K562 (cell line): ENCODE measurements at regions not wholly inside any gene's neighbourhood (a gene's known extent, or its start where the extent isn't known, plus 50 kb on each side); places are given as distances from the start of the nearest gene placed in this dataset.

Source experiments
- ATAC-seq: fragments of 200-7000 bp; cut with Tn5 transposase; 3 replicates; pipeline ENCODE4 v1.9.1; 2020; ENCODE audit warnings: moderate library complexity
- BruUV-seq: library from RNA; stranded (reverse); fragments of 400-500 nt; replicated peaks from 2 replicates; lab custom pipeline; 2021; lab: Mats Ljungman, UMichigan
- CTCF ChIA-PET: fragments of 300-600 bp; formaldehyde crosslinking; extraction: SDS; loops from one replicate; lab custom pipeline; 2021; ENCODE audit warnings: low intra/inter-chr PET ratio; lab: Yijun Ruan, JAX
- POLR2A ChIA-PET: fragments of 300-600, 350-650 bp; sonication (Branson Sonifier 250); formaldehyde crosslinking; extraction: SDS; loops from one replicate; lab custom pipeline; 2021; ENCODE audit warnings: antibody characterized with exemption, inconsistent platforms; lab: Yijun Ruan, JAX
- DNase-seq, 4 experiments: peaks; one replicate each; pipeline versions ENCODE4 v3.0.0 to v3.0.0-alpha.2; 2011 to 2018; ENCODE audit warnings: low spot score in 3 of 4, mixed read lengths in 3 of 4; ENCODE audit errors: extremely low read depth in 1 of 4
- FAIRE-seq: peaks from 2 replicates; lab custom pipeline; 2011; peaks lifted over from hg19 to GRCh38; lab: Jason Lieb, UNC
- H2AFZ ChIP-seq: 2 replicates; pipeline ENCODE4 v1.6.0; 2011; ENCODE audit warnings: low read depth, low read length, control low read depth, inconsistent platforms
- H3K27ac ChIP-seq: fragments of 200-600 bp; 3 replicates; pipeline ENCODE4 v1.8.0; 2011; ENCODE audit warnings: low read depth, mild to moderate bottlenecking, control low read depth, inconsistent platforms, low read length, moderate library complexity, mixed read lengths; ENCODE audit errors: extremely low read depth
- H3K27me3 ChIP-seq, 2 experiments: fragments of 300-600 bp in 1 of 2; 2 replicates in 1 of 2; 3 replicates in 1 of 2; pipeline versions ENCODE4 v1.6.0 to v1.8.0; 2011; ENCODE audit warnings: inconsistent platforms in 2 of 2, low read length in 2 of 2, mild to moderate bottlenecking in 1 of 2, mixed read lengths in 1 of 2, moderate library complexity in 1 of 2; ENCODE audit not compliant: control insufficient read depth in 2 of 2, insufficient read depth in 2 of 2
- H3K36me3 ChIP-seq: fragments of 300-600 bp; 3 replicates; pipeline ENCODE4 v1.8.0; 2011; ENCODE audit warnings: mild to moderate bottlenecking, low read length, inconsistent platforms; ENCODE audit not compliant: control insufficient read depth, insufficient read depth
- H3K4me1 ChIP-seq, 2 experiments: fragments of 200-600 bp in 1 of 2; replicated peaks in 1 of 2; 2 replicates in 1 of 2; 3 replicates in 1 of 2; pipeline versions ENCODE4 v1.5.1 to v1.8.0; 2011; ENCODE audit warnings: inconsistent platforms in 2 of 2, low read length in 2 of 2, mild to moderate bottlenecking in 1 of 2, mixed read lengths in 1 of 2, moderate library complexity in 1 of 2; ENCODE audit not compliant: control insufficient read depth in 2 of 2, insufficient read depth in 2 of 2
- H3K4me2 ChIP-seq: 2 replicates; pipeline ENCODE4 v1.6.1; 2011; ENCODE audit warnings: low read length, control low read depth, inconsistent platforms, mixed read lengths; ENCODE audit not compliant: insufficient read depth
- H3K4me3 ChIP-seq: fragments of 200-600 bp; sonication (generic), shearing (Covaris generic); 2 replicates; pipeline ENCODE4 v1.5.1; 2016; ENCODE audit warnings: control low read depth, inconsistent platforms
- H3K79me2 ChIP-seq: fragments of 200-600 bp; 3 replicates; pipeline ENCODE4 v1.8.0; 2011; ENCODE audit warnings: low read length, inconsistent platforms; ENCODE audit not compliant: control insufficient read depth, insufficient read depth
- H3K9ac ChIP-seq, 2 experiments: 2 replicates each; pipeline versions ENCODE4 v1.6.0 to v1.6.1; 2011; ENCODE audit warnings: low read depth in 2 of 2, low read length in 2 of 2, control low read depth in 1 of 2, inconsistent platforms in 1 of 2, mild to moderate bottlenecking in 1 of 2, mixed read lengths in 1 of 2; ENCODE audit not compliant: insufficient read depth in 1 of 2
- H3K9me1 ChIP-seq: one replicate; pipeline ENCODE4 v1.6.0; 2011; ENCODE audit warnings: inconsistent platforms, mild to moderate bottlenecking, low read length, moderate library complexity; ENCODE audit not compliant: control insufficient read depth, insufficient read depth
- H3K9me3 ChIP-seq: replicated peaks from 2 replicates; pipeline ENCODE4 v1.5.1; 2011; ENCODE audit warnings: low read depth, low read length, inconsistent platforms; ENCODE audit not compliant: control insufficient read depth, insufficient read depth
- H4K20me1 ChIP-seq: replicated peaks from 2 replicates; pipeline ENCODE4 v1.6.1; 2011; ENCODE audit warnings: low read length, inconsistent platforms, mixed read lengths; ENCODE audit not compliant: control insufficient read depth, insufficient read depth
- C11orf30 ChIP-seq: fragments of 450-650 bp; IDR thresholded peaks from 2 replicates; pipeline ENCODE4 v1.6.1; 2016; ENCODE audit warnings: low read depth, mild to moderate bottlenecking
- COPS2 ChIP-seq: fragments of 450-650 bp; conservative IDR thresholded peaks from 2 replicates; pipeline ENCODE4 v1.6.1; 2016; ENCODE audit warnings: mild to moderate bottlenecking, moderate library complexity
- CREB1 ChIP-seq, 2 experiments: sonication (generic) in 1 of 2; formaldehyde crosslinking in 1 of 2; IDR thresholded peaks; 2 replicates each; pipeline versions ENCODE4 v1.6.1 to v1.8.0; 2012 to 2022; ENCODE audit warnings: inconsistent platforms in 1 of 2, mild to moderate bottlenecking in 1 of 2, missing genetic modification reagents in 1 of 2, moderate library complexity in 1 of 2
- ETV6 ChIP-seq, 3 experiments: fragments of 150-350 bp in 1 of 3; sonication (generic) in 1 of 3; formaldehyde crosslinking in 1 of 3; IDR thresholded peaks; 2 replicates each; pipeline versions ENCODE4 v1.6.1 to v1.8.0; 2014 to 2022; ENCODE audit warnings: borderline replicate concordance in 2 of 3, low read depth in 2 of 3, antibody characterized with exemption in 1 of 3, low read length in 1 of 3, mild to moderate bottlenecking in 1 of 3, missing genetic modification reagents in 1 of 3
- JUND ChIP-seq, 2 experiments: IDR thresholded peaks; 2 replicates in 1 of 2; 3 replicates in 1 of 2; pipeline ENCODE4 v1.6.1; 2011; ENCODE audit warnings: borderline replicate concordance in 2 of 2, low read depth in 2 of 2, low read length in 2 of 2, improper control_type of control experiment in 1 of 2, missing biosample characterization in 1 of 2, missing genetic modification characterization in 1 of 2, missing genetic modification reagents in 1 of 2
- NCOA4 ChIP-seq: fragments of 450-650 bp; IDR thresholded peaks from 2 replicates; pipeline ENCODE4 v1.6.1; 2018; ENCODE audit warnings: mild to moderate bottlenecking; ENCODE audit not compliant: partially characterized antibody
- PHB2 ChIP-seq: fragments of 450-650 bp; IDR thresholded peaks from 2 replicates; pipeline ENCODE4 v1.6.1; 2017; ENCODE audit warnings: low read depth
- SIN3B ChIP-seq: fragments of 450-650 bp; IDR thresholded peaks from 2 replicates; pipeline ENCODE4 v1.6.1; 2017; ENCODE audit warnings: low read depth, mild to moderate bottlenecking, moderate library complexity
- ZNF175 ChIP-seq: fragments of 200-800 bp; sonication (Bioruptor generic); IDR thresholded peaks from 2 replicates; pipeline ENCODE4 v1.6.1; 2016; ENCODE audit warnings: low read depth, mild to moderate bottlenecking, missing genetic modification characterization, missing compliant biosample characterization
- ZNF232 ChIP-seq: sonication (generic); formaldehyde crosslinking; IDR thresholded peaks from 2 replicates; pipeline ENCODE4 v1.8.0; 2022; ENCODE audit warnings: mild to moderate bottlenecking, missing genetic modification reagents
- ZNF324 ChIP-seq: fragments of 250-450 bp; sonication (Bioruptor Pico); IDR thresholded peaks from 2 replicates; pipeline ENCODE4 v1.4.0; 2020; ENCODE audit warnings: mild to moderate bottlenecking
- WGBS: fragments of 100-300 bp; shearing (Covaris generic); methylation state at CpG from one replicate; pipeline ENCODE4 v1.1.6; 2016; ENCODE audit warnings: low coverage, mixed read lengths; ENCODE audit not compliant: insufficient coverage; ENCODE audit errors: missing lambda C conversion rate; 5-methylcytosine and 5-hydroxymethylcytosine counted together
- in situ Hi-C: fragments of 300-500 bp; cut with MboI; formaldehyde crosslinking; loops from 4 replicates; pipeline ENCODE4 v1.15.0; 2018; ENCODE audit warnings: inconsistent platforms, mixed read lengths
- intact Hi-C: fragments of 100-400 bp; cut with micrococcal nuclease; formaldehyde crosslinking; loops from 2 replicates; pipeline ENCODE4 v1.14.2; 2022
- TF ChIP-seq, protein P1 (sequence below): sonication (generic); formaldehyde crosslinking; IDR thresholded peaks from 2 replicates; pipeline ENCODE4 v1.9.0; 2022; ENCODE audit warnings: mild to moderate bottlenecking, missing genetic modification reagents
- TF ChIP-seq, protein P2 (sequence below): fragments of 250-450 bp; sonication (Bioruptor Pico); IDR thresholded peaks from 2 replicates; pipeline ENCODE4 v1.8.0; 2022; ENCODE audit warnings: moderate library complexity, mild to moderate bottlenecking, inconsistent platforms
- TF ChIP-seq, protein P3 (sequence below): fragments of 250-450 bp; sonication (Bioruptor Pico); IDR thresholded peaks from 2 replicates; pipeline ENCODE4 v1.5.0; 2022; ENCODE audit warnings: mild to moderate bottlenecking
- TF ChIP-seq, protein P4 (sequence below): fragments of 450-650 bp; IDR thresholded peaks from 2 replicates; pipeline ENCODE4 v1.6.1; 2014; ENCODE audit warnings: low read depth, mild to moderate bottlenecking, moderate library complexity, borderline replicate concordance
- TF ChIP-seq, protein P5 (sequence below): conservative IDR thresholded peaks from 2 replicates; pipeline ENCODE4 v1.6.1; 2011; ENCODE audit warnings: low read depth, mild to moderate bottlenecking, low read length; ENCODE audit not compliant: control insufficient read depth

DNA sequence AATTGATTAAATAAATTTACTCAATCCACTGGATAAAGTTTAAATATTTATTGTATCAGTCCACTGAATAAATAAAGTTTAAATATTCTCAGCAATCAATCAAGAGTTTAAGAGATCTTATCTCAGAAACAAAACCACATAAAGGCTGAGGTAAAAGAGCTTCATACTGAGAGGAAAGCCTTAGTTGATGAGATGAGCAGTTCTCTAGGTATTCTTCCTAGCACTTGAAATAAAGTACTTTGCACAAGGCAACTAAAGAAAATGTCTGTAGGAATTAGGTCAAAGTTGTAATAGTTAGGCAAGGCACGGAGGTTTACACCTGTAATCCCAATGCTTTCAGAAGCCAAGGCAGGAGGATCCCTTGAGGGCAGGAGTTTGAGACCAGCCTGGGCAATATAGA, 63.5 kb downstream of the UCHL1 start:
- WGBS: 5% methylated on average over 1 of the region's 1 CpG
- no peak overlapping the region for H3K4me2 ChIP-seq
- no peaks in the 10 kb centered on the region for H3K4me1 ChIP-seq

More for the DNA sequence above, 63.5 kb downstream of the UCHL1 start:
- H2AFZ ChIP-seq: no peak overlapping the region
- no peak for TF ChIP-seq ZNF175 (CRISPR knock-in tag)
- TF ChIP-seq PHB2: no peak
- TF ChIP-seq, protein P1, sequence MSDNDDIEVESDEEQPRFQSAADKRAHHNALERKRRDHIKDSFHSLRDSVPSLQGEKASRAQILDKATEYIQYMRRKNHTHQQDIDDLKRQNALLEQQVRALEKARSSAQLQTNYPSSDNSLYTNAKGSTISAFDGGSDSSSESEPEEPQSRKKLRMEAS (CRISPR knock-in tag): no peak
- no peak for TF ChIP-seq CREB1 (IDR thresholded peaks at IDR 0.05)
- no peak for TF ChIP-seq CREB1 (CRISPR knock-in tag; IDR thresholded peaks at IDR 0.05)
- TF ChIP-seq ZNF232 (CRISPR knock-in tag): no peak
- TF ChIP-seq NCOA4: no peak
- no peak for TF ChIP-seq COPS2
- TF ChIP-seq, protein P2, sequence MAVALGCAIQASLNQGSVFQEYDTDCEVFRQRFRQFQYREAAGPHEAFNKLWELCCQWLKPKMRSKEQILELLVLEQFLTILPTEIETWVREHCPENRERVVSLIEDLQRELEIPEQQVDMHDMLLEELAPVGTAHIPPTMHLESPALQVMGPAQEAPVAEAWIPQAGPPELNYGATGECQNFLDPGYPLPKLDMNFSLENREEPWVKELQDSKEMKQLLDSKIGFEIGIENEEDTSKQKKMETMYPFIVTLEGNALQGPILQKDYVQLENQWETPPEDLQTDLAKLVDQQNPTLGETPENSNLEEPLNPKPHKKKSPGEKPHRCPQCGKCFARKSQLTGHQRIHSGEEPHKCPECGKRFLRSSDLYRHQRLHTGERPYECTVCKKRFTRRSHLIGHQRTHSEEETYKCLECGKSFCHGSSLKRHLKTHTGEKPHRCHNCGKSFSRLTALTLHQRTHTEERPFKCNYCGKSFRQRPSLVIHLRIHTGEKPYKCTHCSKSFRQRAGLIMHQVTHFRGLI (CRISPR knock-in tag): no peak
- no peak for TF ChIP-seq ETV6 (IDR thresholded peaks at IDR 0.05; ENCODE audit: borderline replicate concordance in 1 of 2, low read depth in 2 of 2, low read length in 1 of 2)
- no peak for TF ChIP-seq ETV6 (CRISPR knock-in tag; IDR thresholded peaks at IDR 0.05; ENCODE audit: borderline replicate concordance)
- TF ChIP-seq, protein P3, sequence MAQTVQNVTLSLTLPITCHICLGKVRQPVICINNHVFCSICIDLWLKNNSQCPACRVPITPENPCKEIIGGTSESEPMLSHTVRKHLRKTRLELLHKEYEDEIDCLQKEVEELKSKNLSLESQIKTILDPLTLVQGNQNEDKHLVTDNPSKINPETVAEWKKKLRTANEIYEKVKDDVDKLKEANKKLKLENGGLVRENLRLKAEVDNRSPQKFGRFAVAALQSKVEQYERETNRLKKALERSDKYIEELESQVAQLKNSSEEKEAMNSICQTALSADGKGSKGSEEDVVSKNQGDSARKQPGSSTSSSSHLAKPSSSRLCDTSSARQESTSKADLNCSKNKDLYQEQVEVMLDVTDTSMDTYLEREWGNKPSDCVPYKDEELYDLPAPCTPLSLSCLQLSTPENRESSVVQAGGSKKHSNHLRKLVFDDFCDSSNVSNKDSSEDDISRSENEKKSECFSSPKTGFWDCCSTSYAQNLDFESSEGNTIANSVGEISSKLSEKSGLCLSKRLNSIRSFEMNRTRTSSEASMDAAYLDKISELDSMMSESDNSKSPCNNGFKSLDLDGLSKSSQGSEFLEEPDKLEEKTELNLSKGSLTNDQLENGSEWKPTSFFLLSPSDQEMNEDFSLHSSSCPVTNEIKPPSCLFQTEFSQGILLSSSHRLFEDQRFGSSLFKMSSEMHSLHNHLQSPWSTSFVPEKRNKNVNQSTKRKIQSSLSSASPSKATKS (CRISPR knock-in tag): no peak
- TF ChIP-seq, protein P4, sequence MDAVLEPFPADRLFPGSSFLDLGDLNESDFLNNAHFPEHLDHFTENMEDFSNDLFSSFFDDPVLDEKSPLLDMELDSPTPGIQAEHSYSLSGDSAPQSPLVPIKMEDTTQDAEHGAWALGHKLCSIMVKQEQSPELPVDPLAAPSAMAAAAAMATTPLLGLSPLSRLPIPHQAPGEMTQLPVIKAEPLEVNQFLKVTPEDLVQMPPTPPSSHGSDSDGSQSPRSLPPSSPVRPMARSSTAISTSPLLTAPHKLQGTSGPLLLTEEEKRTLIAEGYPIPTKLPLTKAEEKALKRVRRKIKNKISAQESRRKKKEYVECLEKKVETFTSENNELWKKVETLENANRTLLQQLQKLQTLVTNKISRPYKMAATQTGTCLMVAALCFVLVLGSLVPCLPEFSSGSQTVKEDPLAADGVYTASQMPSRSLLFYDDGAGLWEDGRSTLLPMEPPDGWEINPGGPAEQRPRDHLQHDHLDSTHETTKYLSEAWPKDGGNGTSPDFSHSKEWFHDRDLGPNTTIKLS: no peak
- TF ChIP-seq, protein P5, sequence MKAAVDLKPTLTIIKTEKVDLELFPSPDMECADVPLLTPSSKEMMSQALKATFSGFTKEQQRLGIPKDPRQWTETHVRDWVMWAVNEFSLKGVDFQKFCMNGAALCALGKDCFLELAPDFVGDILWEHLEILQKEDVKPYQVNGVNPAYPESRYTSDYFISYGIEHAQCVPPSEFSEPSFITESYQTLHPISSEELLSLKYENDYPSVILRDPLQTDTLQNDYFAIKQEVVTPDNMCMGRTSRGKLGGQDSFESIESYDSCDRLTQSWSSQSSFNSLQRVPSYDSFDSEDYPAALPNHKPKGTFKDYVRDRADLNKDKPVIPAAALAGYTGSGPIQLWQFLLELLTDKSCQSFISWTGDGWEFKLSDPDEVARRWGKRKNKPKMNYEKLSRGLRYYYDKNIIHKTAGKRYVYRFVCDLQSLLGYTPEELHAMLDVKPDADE: no peak
- TF ChIP-seq C11orf30: no peak
- no peak for TF ChIP-seq ZNF324 (CRISPR knock-in tag)
- no peak for TF ChIP-seq JUND (IDR thresholded peaks at IDR 0.05; ENCODE audit: borderline replicate concordance, low read depth, low read length)
- no peak for TF ChIP-seq JUND (tag; IDR thresholded peaks at IDR 0.05; ENCODE audit: borderline replicate concordance, low read depth, low read length)
- TF ChIP-seq SIN3B: no peak
- no TSS peak for BruUV-seq
- no peaks in the 10 kb centered on the region for H3K9me1 ChIP-seq
- FAIRE-seq: no peak
- H3K4me3 ChIP-seq: no peak overlapping the region
- ChIA-PET POLR2A (no interaction called here), CTCF (no interaction called here)
- H3K9ac ChIP-seq: no peak overlapping the region
- intact Hi-C loops: no loop called here
- no peaks in the 10 kb centered on the region for H3K27me3 ChIP-seq
- H3K27ac ChIP-seq: no peak overlapping the region
- H3K36me3 ChIP-seq: no peaks in the 10 kb centered on the region
- H4K20me1 ChIP-seq: no peaks in the 10 kb centered on the region
- in situ Hi-C loops: no loop called here
- H3K79me2 ChIP-seq: no peaks in the 10 kb centered on the region
- no peak for ATAC-seq
- DNase-seq: no peak
- no peaks in the 10 kb centered on the region for H3K9me3 ChIP-seq
